Mesodermal cell (in vitro differentiated cells): ENCODE measurements at regions not wholly inside any gene's neighbourhood (a gene's known extent, or its start where the extent isn't known, plus 50 kb on each side); places are given as distances from the start of the nearest gene placed in this dataset.

Source experiments
- H3K27ac ChIP-seq: 2 replicates; pipeline ENCODE4 v1.7.0; 2013; ENCODE audit warnings: mild to moderate bottlenecking, low read depth, low read length, moderate library complexity; ENCODE audit not compliant: severe bottlenecking
- H3K36me3 ChIP-seq: 2 replicates; pipeline ENCODE4 v1.7.1; 2013; ENCODE audit warnings: mild to moderate bottlenecking, low read length, moderate library complexity; ENCODE audit not compliant: control insufficient read depth, insufficient read depth
- H3K4me1 ChIP-seq: one replicate; pipeline ENCODE4 v1.7.1; 2013; ENCODE audit warnings: mild to moderate bottlenecking, low read length; ENCODE audit not compliant: insufficient read depth, control insufficient read depth, poor library complexity, severe bottlenecking
- H3K4me3 ChIP-seq: 2 replicates; pipeline ENCODE4 v1.7.0; 2013; ENCODE audit warnings: low read length, control low read depth, mild to moderate bottlenecking; ENCODE audit not compliant: insufficient read depth, poor library complexity, severe bottlenecking; ENCODE audit errors: extremely low read depth
- H3K9me3 ChIP-seq: 2 replicates; pipeline ENCODE4 v1.7.1; 2013; ENCODE audit warnings: mild to moderate bottlenecking, low read length, moderate library complexity; ENCODE audit not compliant: control insufficient read depth
- WGBS, 2 experiments: methylation state at CpG; one replicate each; pipeline ENCODE4 v1.1.5; 2013; ENCODE audit warnings: missing lambda C conversion rate in 2 of 2; ENCODE audit not compliant: insufficient coverage in 2 of 2; 5-methylcytosine and 5-hydroxymethylcytosine counted together

GRCh38 chr12:114774197-114774596 is 90.2 kb upstream of the TBX3 start:
- H3K4me1 ChIP-seq, result peaks cover 16% of the 10 kb centered on the region
- WGBS, 2 experiments, result 68 to 85% methylated on average over 6 to 11 of the region's 11 CpGs
- no peaks in the 10 kb centered on the region for H3K9me3 ChIP-seq
- no peak overlapping the region for H3K4me3 ChIP-seq
- peak overlapping the region; percentile 91 for H3K27ac ChIP-seq
- no peaks in the 10 kb centered on the region for H3K36me3 ChIP-seq

GRCh38 chr12:114770323-114770722 is 86.3 kb upstream of the TBX3 start:
- 100% methylated on average over 2 of the region's 3 CpGs for WGBS, 2 experiments
- Histone ChIP-seq H3K4me3 (no peak overlapping the region), H3K27ac (no peak overlapping the region), H3K36me3 (no peaks in the 10 kb centered on the region), H3K4me1 (peaks cover 16% of the 10 kb centered on the region), H3K9me3 (no peaks in the 10 kb centered on the region)

GRCh38 chr12:114769634-114770033 is 85.7 kb upstream of the TBX3 start:
- H3K27ac ChIP-seq, result no peak overlapping the region
- WGBS, 2 experiments, result 87 to 97% methylated on average over 3 to 4 of the region's 4 CpGs
- peaks cover 11% of the 10 kb centered on the region for H3K4me1 ChIP-seq
- H3K36me3 ChIP-seq, result no peaks in the 10 kb centered on the region
- H3K4me3 ChIP-seq, result no peak overlapping the region
- no peaks in the 10 kb centered on the region for H3K9me3 ChIP-seq

GRCh38 chr12:114767906-114768722 is 84.1 kb upstream of the TBX3 start:
- Histone ChIP-seq H3K27ac (peak overlapping the region; percentile 20), H3K36me3 (no peaks in the 10 kb centered on the region), H3K9me3 (no peaks in the 10 kb centered on the region), H3K4me3 (no peak overlapping the region), H3K4me1 (no peaks in the 10 kb centered on the region)
- 69 to 78% methylated on average over 4 of the region's 14 CpGs for WGBS, 2 experiments

GRCh38 chr12:114767084-114767760 is 83.2 kb upstream of the TBX3 start:
- Histone ChIP-seq H3K27ac (no peak overlapping the region), H3K4me3 (no peak overlapping the region), H3K9me3 (no peaks in the 10 kb centered on the region), H3K36me3 (no peaks in the 10 kb centered on the region), H3K4me1 (peaks cover 5% of the 10 kb centered on the region)
- WGBS, 2 experiments, result 77 to 89% methylated on average over 8 to 17 of the region's 19 CpGs

GRCh38 chr12:114765960-114766691 is 82.2 kb upstream of the TBX3 start:
- H3K27ac ChIP-seq, result no peak overlapping the region
- H3K9me3 ChIP-seq, result no peaks in the 10 kb centered on the region
- peaks cover 5% of the 10 kb centered on the region for H3K4me1 ChIP-seq
- H3K4me3 ChIP-seq, result no peak overlapping the region
- 91 to 92% methylated on average over 4 to 8 of the region's 11 CpGs for WGBS, 2 experiments
- H3K36me3 ChIP-seq, result no peaks in the 10 kb centered on the region

GRCh38 chr12:114764510-114764909 is 80.5 kb upstream of the TBX3 start:
- Histone ChIP-seq H3K27ac (no peak overlapping the region), H3K36me3 (no peaks in the 10 kb centered on the region), H3K9me3 (no peaks in the 10 kb centered on the region), H3K4me3 (no peak overlapping the region), H3K4me1 (peaks cover 5% of the 10 kb centered on the region)
- 59 to 66% methylated on average over 4 to 6 of the region's 6 CpGs for WGBS, 2 experiments

- WGBS, 2 experiments, result 84 to 87% methylated on average over 12 to 14 of the region's 22 CpGs
- no peaks in the 10 kb centered on the region for H3K9me3 ChIP-seq
- peaks cover 5% of the 10 kb centered on the region for H3K4me1 ChIP-seq
- H3K36me3 ChIP-seq, result no peaks in the 10 kb centered on the region
- no peak overlapping the region for H3K27ac ChIP-seq
- no peak overlapping the region for H3K4me3 ChIP-seq
Observed at GRCh38 chr12:114762490-114763110, 78.6 kb upstream of the TBX3 start.

GRCh38 chr12:114760151-114760877 is 76.3 kb upstream of the TBX3 start:
- H3K4me1 ChIP-seq, result peaks cover 5% of the 10 kb centered on the region
- no peak overlapping the region for H3K4me3 ChIP-seq
- WGBS, 2 experiments, result 93 to 95% methylated on average over 6 to 10 of the region's 10 CpGs
- no peak overlapping the region for H3K27ac ChIP-seq
- no peaks in the 10 kb centered on the region for H3K36me3 ChIP-seq
- H3K9me3 ChIP-seq, result no peaks in the 10 kb centered on the region

GRCh38 chr12:114759635-114760034 is 75.7 kb upstream of the TBX3 start:
- Histone ChIP-seq H3K27ac (no peak overlapping the region), H3K36me3 (no peaks in the 10 kb centered on the region), H3K9me3 (no peaks in the 10 kb centered on the region), H3K4me1 (peaks cover 5% of the 10 kb centered on the region), H3K4me3 (no peak overlapping the region)
- 82 to 100% methylated on average over 2 to 5 of the region's 11 CpGs for WGBS, 2 experiments
